SH-SY5Y (cell line): ENCODE measurements at regions not wholly inside any gene's neighbourhood (a gene's known extent, or its start where the extent isn't known, plus 50 kb on each side); places are given as distances from the start of the nearest gene placed in this dataset.

Source experiments
- GATA2 ChIP-seq: IDR thresholded peaks from 2 replicates; pipeline ENCODE4 v1.6.1; 2011; ENCODE audit warnings: mild to moderate bottlenecking, low read depth, low read length
- GATA3 ChIP-seq: IDR thresholded peaks from 2 replicates; pipeline ENCODE4 v1.6.1; 2011; ENCODE audit warnings: low read depth, mild to moderate bottlenecking, low read length, moderate library complexity

DNA sequence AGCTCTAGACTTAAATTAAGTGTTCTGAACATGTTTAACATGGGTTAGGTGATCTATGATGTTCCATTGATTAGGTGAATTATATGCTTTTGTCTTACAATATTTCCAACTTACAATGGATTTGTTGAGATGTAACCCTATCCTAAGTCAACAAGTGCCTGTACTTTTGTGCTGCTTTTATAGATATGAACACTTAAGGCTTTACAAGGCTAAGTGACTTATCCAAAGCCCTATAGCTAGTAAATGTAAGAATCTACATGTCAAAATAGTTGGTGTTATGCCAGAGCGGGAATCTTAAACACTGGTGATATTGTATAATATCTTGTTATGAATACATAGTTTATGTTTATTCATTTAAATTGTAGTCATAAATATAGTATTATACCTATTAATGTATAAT is 1629.1 kb upstream of the IGFBP7 start:
- no peak for TF ChIP-seq GATA3
- TF ChIP-seq GATA2 = no peak
